Activated effector memory CD4-positive, alpha-beta T cell treated with Interleukin-2 at 50 U/mL for 16 hours (primary cell): ENCODE measurements at regions not wholly inside any gene's neighbourhood (a gene's known extent, or its start where the extent isn't known, plus 50 kb on each side); places are given as distances from the start of the nearest gene placed in this dataset.
"Not testable (repeated sequence)": the region's sequence is repeated elsewhere in the genome, so short reads cannot be mapped to it uniquely, and the experiment has no call there.

ENCODE experiments used
- DNase-seq: peaks from one replicate; pipeline ENCODE4 v3.0.0-alpha.2; 2020

DNA sequence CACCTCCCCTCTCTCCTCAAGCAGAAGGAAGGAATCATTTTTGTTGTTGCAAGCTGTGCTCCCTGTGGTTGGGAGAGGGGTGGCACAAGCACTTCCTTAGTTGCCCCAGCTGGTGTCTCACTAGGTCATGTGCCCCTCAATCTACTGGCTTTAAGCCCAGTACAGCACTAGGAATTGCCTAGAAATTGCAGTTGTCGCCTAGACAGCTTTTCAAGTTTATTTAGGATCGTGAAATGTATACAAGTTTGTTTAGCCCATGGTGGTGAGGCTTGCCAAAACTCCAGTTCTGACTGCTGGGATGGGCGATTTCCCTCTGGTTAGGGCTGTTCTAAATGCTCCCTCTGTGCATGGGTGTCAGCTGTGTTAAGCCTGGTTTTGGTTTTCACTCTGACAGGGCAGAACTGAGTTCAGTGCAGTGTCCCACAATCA is 126.8 kb upstream of the ZNF644 start:
- DNase-seq: no peak

DNA sequence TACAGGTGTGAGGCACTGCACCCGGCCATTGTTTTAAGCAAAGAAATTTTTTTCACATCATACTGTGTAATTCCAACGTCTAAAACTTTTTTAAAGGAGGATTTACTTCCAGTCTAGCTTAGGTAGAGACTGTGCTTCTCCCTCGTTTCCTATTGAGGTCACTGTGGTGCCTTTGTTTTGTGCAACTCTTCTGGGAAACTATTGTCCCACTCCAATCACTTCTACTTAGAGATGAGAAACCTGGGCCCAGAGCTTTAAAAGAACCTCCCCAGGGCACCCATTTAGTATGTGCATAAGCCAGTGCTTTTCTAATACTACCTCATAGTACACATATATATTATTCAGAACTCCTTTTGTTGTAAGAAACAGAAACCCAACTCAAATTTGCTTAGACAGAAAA is 120.0 kb upstream of the ZNF644 start:
- no peak for DNase-seq

DNA sequence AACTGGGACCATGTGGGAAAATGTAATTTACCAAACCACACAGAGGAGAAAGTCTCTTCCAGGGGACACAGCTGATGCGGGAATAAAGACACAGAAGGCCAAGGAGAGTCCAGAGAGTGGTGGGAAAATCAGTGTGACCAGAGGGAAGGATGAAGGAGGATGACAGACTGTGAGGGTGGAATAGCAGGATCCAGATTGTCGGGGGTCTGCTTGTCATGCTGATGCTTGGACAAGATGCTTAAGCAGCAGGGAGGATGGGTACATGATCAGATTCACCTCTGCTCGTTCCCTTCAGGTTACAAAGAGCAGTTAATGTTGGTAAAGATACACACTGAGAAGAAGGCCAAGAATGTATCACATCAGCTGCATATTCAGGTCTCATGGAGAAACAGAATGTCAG is 117.1 kb upstream of the ZNF644 start:
- DNase-seq: no peak

DNA sequence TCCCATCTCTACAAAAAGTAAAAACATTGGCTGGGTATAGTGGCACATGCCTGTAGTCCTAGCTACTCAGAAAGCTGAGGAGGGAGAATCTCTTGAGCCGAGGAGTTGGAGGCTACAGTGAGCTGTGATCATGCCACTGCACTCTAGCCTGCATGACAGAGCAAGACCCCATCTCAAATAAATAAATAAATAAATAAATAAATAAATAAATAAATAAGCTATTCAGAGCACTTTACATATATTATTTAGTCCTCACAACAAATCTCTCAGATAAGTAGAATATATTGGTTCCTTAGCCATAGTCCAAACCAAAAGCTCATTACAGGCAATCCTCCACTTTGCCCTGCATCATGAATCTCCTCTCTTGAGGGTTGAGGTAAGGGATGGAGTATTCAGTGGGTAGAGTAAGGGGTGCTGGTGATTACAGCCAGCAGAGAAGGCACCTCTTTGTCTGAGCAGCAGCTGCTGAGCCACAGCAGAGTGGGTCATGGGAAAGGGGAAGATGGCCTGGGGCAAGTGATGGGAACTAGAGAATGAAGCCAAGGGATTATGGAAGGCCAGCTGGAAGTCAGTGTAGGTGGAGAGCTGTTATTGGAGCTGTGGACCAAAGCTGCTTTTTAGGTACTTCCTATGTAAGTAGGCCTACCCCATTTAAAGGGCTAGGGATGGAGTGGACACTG is 115.5 kb upstream of the ZNF644 start:
- DNase-seq: no peak

DNA sequence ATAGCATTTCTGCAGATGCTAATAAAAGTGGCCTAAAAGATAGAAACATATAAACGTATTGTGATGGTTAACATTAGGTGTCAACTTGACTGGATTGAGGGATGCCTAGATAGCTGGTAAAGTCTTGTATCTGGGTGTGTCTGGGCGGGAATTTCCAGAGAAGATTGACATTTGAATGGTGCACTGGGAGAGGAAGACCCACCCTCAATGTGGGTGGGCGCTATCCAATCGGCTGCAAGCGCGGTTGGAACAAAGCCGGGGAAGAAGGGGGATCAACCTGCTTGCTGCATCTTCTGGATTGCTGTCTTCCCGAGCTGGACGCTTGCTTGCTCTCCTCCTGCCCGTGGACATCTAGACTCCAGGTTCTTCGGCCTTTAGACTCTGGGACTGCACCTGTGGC is 114.0 kb upstream of the ZNF644 start:
- no peak for DNase-seq

DNA sequence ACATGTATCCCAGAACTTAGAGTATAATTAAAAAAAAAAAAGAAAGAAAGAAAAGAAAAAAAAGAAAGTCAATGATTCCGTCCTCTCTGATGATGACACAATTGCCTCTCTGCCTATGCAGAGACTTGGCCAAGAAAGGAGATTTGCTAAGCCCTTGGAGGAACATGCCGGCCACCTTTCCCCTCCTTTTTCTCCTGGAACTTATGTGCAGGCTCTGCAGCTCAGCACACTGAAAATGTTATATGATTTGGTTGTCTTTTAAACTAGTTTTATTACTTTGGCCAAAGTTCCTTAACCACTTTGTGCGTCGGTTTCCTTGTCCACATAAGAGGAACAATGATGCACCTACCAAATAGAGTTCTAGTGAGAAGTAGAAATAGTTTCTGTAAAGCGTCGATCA is 111.4 kb upstream of the ZNF644 start:
- DNase-seq: no peak

DNA sequence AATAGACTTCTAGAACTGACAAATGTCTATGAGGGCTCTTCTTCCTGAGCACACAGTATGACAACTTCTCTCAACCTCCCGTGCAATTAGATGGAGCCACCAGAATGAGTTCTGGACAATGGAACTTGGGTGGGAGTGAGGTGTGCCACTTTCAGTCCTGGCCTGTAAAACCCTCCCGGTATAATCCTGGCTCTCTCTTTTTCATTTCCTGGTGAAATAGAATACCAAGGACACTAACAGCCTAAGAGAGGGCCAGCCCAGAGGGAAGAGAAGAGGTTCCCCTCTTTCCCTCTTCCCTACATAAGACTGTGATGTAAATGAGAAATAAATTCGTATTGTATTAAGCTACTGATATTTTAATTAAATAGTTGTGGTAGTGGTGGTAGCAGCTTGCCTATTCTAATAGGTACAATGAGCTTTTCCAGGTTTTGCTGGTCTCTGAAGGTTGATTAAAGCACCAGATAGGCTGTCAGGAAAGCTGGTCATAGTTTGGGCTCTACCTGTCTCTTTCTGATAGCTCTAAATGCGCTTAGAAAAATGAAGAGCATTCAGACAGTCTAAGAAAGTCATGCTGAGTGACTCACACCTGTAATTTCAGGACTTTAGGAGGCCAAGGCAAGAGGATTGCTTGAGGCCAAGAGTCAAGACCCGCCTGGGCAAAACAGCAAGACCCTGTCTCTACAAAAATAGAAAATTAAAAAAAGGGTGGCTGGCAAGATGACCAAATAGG is 108.6 kb upstream of the ZNF644 start:
- DNase-seq: no peak

DNA sequence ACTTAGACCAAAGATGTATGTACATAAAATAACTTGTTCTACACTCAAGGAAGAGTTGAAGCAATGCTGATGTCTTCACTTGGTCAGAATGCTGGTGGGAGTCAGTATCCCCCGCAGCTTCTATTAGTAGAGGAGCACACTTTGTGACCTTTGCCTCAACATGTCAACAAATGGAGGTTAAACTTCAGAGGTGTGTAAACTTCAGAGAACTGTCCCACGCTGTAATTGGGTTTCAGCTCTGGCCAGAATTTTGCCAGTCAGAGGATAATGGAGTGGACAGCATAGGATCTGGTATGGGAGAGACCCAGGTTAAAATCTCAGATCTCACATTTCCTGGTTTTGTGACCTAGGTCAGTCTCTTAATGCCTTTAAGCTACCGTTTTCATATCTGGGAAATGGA is 107.6 kb upstream of the ZNF644 start:
- no peak for DNase-seq

DNA sequence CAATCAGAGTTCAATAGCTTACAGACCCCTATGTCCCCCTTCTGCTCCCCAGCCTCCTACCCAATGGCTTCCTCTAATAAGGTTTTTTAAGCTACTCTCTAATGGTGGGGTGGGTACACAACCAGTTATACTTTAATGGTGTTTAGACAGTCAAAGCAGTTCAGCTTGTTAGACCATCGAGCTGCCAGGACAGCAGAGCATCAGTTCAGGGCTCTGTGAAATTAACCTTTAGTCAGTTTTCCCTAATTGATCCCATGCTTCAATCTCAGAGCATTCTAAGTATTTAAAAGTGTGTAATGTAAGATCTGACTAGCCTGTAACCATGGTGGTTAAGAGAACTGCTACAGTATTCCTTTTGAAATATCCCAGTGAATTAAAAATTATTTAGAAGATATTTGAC is 107.2 kb upstream of the ZNF644 start:
- DNase-seq: no peak

DNA sequence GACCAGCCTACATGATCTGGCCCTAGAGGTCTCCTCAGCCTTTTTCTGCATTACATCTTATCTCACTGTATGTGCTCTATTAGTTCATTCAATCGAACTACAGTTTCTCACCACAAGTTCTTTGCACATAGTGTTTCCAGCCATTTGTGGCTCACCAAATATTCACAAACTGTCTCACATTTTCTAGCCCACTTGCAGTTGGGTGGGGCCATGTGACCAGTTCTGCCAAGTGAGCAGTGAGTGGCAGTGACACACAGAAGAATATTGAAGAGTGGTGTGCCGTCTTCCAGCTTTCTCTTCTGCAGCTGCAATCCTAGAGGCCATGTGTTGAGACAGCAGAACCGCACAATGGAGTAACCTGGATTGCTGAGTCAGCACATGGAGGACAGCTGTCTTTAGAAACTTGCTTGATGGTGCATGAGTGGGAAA is 103.2 kb upstream of the ZNF644 start:
- DNase-seq: no peak

DNA sequence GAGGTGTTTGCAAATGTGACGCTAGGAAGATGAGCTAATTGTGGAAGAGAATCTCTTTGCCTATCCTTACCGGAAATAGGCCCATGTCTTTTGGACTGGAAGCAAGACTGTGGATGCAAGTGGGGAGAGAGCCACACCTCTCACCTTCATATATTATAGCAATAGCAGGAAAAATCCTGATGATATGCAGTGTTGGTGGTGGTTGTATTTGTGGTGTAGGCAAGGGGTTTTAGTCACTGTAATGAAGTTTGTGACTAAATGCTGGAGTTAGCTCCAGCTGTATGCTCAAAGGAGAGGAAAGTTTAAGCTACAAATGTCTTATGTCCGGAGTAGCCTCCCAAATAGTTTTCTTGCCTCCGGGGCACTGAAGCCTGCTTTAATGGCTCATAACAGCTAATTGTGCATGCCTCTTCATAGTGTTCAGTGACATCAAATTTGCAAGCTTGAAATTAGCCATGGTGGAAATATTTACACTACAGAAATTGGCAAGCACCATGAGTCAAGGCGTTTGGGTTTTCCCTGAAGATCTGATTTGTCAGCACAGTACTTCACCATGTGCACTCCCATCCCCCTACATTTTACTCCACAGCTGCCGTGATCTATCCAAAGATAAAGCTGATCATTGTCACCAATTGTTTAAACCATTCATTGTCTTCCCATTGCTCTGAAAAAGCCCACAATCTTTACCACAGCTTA is 102.6 kb upstream of the ZNF644 start:
- no peak for DNase-seq

DNA sequence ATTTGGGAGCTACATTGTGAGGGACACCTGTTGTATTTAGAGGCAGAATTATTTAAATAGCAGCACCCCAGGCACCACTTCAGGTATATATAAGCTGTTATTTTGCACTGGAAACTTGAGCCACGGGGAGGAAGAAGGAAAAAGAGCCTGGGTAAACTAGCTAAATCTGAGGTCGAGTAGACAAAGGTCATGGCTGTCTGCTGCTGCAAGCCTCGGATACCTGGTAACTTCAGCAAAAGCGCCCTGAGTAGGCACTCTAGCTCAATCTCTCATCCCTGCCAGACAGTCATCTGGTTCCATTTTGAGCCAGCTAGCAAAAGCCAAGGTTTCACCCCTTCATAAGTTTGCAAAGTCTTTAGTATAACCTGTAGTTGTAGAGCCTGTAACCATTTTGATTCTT is 101.9 kb upstream of the ZNF644 start:
- no peak for DNase-seq

DNA sequence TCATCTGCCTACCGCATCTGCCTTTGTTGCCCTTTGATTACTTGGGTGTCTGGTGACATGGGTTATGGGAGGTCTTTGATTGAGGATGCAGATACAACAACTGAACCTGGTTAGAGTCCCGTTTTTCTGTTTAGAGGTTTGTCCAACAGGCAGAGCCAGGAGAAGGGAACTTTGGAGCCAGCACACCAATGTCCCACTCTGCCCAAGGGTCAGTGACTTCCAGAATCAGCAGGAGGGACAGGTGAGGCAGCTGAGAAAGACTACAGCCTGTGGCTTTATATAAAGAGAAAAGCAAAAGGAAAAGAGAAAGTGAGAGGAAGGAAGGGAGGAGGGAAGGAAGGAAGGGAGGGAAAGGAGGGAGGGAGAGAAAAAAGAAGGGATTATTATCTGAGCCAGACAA is 101.5 kb upstream of the ZNF644 start:
- DNase-seq: no peak

DNA sequence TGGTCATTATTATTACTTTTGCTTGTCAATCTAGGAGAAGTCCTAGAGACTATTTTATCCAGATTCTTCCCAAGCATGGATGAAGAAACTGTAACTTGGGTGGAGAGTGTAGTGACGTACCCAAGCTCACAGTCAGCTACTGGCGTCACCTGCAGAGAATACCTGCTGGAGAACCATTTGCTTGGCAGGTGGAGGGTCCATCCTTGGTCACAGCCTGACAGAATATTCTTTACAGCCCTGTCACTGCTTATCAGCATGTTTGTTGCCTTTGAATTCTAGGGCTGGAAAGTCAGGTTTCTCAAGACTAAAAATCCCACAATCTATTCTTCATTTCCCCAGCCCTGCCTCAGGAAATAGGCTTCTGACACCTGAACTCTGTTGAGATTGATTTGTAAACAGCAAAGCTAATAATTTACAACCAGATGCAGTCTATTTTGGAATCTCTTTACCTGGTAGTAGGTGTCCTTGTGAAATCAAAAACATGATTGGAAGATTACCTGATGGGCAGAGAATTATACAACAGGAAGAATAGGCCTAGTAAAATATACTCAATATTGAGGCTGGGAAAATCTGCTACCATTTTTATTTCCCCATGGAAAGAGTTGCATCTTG is 100.4 kb upstream of the ZNF644 start:
- no peak for DNase-seq

DNA sequence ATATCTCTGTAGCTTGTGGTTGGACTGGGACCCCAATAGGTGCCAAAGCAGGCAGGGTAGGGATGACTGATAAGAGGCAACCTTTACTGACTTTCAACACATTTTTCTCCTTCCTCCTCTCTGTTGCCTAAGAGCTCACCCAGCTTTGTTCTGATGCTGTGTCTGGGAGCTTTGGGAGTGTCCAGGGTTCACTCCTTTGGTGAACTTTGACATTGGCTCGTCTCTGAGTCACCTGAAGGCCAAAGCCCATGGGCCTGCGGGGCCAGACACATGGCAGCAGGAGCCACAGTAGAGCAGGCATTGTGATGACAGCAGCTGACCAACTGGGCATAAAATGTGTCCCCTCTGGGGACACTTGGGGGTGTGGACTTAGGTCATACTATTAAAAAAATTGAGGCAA is 99.5 kb upstream of the ZNF644 start:
- no peak for DNase-seq

DNA sequence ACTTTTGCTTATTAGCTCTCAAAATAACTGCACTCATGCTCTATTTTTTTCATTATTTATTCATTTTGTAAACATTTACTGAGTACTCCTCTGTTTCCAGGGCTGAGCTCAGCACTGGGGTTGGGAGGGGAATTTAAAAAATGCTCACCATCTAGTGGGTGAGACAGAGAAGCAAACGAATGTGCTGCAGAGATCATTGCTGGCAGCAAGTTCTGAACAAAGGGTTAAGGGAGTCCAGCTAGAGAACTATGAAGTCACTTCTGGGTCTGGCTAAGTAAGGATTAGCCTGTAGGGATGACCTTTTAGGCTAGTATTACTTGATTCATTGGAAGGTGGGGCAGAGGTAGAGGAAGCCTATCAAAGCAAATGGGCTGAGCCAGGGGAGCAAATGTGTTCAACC is 99.1 kb upstream of the ZNF644 start:
- DNase-seq: no peak

DNA sequence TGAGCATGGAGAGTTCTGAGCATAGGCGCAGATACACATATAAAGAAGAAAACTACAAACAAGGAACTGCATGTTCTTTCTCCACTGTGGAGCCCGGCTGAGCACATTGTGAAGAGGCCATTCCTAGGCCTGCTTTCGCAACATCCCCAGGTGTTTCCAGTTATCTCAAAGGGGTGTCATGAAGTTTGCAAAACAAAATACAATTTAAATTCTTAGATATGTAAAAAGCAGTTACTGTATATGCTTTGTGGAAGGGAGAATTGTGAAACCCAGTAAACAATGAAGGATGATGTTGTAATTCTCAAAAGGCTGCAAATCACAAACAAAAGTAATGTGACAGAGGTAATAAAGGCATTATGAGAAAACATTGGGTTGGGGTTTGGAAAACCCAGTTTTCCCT is 98.6 kb upstream of the ZNF644 start:
- no peak for DNase-seq

DNA sequence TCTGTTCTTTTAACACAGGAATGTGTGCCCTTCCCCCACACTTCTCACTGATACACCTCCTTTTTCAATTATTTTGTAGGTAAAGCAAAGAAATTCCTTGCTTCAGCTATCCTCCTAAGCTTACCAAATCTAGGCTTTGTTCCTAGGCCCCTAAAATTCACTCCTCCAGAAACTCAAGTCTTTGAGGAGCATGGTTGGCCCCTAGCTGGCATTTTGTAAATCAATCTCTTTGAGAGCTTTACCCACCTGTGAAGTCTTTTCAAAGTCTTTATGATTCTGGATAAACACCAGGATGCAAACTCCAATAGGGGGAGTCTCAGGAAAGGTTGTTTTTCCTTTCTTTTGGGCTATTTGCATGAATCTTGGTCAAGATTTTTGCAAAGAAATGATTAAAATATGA is 82.9 kb upstream of the ZNF644 start:
- DNase-seq: no peak

DNA sequence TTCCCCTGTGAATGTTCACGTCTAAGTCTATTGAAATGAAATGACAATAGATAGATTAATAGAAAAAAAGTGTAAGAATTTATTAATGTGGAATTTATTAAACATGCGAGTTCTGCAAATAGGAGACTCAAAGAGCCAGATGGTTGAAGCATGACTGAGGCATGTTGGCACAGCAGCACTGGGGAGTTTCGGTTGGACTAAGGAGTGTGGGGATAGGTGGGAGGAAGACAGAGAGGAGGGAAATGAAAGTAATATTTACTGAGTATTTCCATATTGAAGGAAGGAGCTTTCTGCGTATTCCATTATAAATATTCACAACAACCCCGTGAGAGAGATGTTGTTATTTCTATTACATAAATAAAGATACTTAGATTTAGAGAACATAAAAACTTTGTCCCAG is 79.5 kb upstream of the ZNF644 start:
- no peak for DNase-seq

DNA sequence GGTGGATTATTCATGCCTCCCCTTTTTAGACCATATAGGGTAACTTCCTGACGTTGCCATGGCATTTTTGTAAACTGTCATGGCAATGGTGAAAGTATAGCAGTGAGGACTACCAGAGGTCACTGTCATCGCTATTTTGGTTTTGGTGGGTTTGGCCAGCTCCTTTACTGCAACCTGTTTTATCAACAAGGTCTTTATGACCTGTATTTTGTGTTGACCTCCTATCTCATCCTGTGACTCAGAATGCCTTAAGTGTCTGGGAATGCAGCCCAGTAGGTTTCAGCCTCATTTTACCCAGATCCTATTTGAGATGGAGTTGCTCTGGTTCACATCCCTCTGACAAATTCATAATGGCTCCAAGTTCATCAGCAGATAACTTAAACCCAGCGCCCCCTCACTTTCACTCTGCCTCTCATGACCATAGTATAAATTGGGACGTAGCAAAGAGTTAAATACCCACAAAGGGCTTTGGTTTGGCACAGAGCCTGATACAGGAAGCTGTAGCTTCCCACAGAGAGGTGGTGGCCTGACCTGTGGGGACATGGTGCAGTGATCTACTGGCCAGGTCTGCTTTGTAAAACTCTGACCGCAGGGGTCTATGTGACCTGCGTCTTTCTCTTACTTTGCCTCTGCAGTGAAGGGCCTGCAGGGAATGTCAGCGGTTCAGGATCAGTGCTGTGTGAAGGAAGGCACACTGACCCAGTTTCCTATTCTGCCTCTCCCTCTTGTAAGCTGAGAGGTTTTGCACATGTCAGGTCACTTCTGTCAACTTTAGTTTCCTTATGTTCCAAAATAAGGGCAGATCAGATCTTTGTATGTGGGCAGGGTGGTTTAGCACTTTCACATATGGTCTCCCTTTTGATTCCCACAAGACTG is 78.1 kb upstream of the ZNF644 start:
- DNase-seq: no peak

DNA sequence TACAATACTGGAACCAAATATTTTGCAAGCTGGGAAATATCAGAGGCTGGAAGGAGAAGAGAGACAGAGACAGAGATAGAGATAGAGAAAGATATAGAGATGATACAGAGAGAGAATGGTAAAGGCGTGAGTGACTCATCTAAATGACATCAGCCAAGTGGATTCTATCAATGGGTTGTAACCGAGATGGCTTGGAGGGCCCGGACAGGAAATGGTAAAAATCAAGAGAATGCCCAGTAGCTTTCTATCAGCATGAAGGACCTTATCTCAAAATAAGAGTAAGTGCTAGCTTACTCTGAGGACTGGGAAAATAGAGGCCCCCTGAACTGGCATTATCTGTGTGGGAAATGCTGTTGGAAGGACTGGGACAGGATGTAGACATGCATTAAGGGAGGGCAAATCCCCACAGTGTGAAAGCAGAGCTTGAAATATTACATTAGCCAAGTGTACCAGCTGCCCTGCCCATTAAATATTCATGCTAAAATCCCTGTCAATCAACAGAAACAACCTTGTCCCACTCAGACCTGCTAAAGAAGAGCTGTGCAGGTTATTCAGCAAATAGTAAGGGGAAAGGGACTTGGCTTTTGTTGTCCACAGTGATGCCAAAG is 76.6 kb upstream of the ZNF644 start:
- no peak for DNase-seq

DNA sequence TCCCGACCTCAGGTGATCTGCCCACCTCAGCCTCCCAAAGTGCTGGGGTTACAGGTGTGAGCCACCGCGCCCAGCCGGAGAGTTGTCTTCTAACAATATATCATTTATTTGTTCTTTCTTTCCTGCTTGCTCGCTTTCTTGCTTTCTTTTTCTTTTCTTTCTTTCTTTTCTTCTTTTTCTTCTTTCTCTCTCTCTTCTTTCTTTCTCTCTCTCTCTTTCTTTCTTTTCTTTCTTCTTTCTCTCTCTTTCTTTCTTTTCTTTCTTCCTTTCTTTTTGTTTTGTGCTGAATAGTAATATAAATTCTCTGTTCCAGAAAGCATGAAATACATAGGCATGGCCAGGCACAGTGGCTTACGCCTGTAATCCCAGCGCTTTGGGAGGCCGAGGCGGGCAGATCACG is 73.5 kb upstream of the ZNF644 start:
- not testable (repeated sequence) for DNase-seq
